ENCODE measurements at regions not wholly inside any gene's neighbourhood (a gene's known extent, or its start where the extent isn't known, plus 50 kb on each side); places are given as distances from the start of the nearest gene placed in this dataset.

DNA sequence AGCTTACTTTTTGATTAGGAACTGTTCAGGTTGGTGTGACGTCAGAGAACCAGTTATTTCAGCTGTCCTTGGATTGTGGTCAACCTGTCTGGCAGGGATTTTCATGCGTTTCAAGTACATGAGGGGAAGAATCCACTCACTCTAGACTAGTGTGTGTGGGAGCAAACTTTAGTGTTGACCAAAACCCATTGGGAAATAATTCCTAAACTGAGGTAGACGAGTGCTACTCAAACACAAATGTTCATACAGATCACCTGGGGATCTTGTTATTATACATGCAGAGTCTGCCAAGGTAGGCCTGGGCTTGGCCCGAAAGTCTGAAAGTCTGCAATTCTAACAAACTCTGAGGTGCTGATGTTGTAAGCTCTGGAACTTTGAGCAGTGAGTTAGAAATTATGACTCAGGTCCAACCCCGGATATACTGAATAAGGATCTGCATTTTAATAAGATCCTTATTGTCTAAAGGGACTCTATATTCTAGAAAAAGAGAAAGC is 111.1 kb upstream of the CREB5 start:
- Mint-ChIP-seq H3K27me3 (peaks cover 10% of the 10 kb centered on the region), H3K4me3 (no peak overlapping the region), H3K27ac (no peak overlapping the region), H3K9me3 (no peaks in the 10 kb centered on the region), H3K36me3 (ENCODE audit: low read depth) (no peaks in the 10 kb centered on the region), H3K4me1 (ENCODE audit: low read depth) (peaks cover 3% of the 10 kb centered on the region)
- DNase-seq: no peak

DNA sequence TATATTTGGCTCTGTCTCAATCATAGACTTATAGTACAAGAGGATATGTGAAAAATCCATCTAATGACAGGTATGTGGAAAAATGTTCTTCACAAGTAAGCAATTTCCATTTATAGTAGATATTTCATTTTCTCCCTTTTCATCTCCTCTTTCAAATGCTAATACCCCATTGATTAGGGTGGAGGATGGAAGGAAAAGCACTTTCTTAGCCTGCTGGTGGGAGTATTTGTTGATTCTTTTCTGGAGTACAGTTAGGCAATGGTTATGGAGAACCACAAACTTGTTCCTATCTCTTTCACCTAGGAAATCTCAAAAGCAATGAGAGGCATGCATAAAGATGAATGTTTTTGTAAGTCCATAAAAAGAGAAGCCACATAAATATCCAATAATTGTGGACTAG is 108.0 kb upstream of the CREB5 start:
- H3K27me3 Mint-ChIP-seq: peaks cover 20% of the 10 kb centered on the region

DNA sequence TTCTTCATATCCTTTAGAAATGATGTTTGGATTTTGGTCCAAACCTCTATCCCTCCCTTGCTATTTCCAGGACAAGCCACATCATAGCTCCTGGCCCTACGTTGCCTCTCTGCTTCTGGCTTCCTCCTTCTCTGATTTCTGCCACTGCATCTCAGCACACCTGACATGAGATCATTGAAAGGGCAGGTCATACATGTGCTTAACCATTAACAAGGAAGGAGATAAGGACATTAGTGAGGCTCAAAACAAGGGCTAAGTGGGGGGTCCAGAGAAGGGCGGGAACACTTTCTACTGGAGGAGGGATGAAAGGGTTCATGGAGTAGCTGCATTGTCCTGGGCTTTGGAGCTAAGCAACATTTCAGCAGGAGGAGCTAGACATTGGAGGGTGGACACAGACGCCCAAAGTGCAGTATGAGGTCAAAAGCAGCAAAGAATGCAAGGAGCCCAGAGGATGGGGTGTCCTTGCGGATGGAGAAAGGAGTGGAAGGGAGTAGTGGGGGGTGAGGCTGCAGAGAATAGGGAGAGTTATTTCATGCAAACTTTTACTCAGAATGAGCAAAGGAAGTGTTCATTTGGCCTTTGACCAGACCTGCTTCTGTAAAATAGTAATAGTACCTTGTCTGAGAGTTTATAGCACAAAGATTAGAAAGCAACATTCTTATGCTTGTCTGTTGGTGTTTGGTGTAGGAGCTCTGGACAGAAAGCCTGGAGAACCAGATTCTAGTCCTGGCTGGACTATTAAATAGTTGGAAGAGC is 102.4 kb upstream of the CREB5 start:
- Mint-ChIP-seq H3K9me3 (no peaks in the 10 kb centered on the region), H3K4me3 (no peak overlapping the region), H3K4me1 (ENCODE audit: low read depth) (no peaks in the 10 kb centered on the region), H3K27me3 (peaks cover 67% of the 10 kb centered on the region), H3K36me3 (ENCODE audit: low read depth) (no peaks in the 10 kb centered on the region), H3K27ac (no peak overlapping the region)
- DNase-seq: no peak

More for the DNA sequence above, 108.0 kb upstream of the CREB5 start:
- no peak for DNase-seq
- H3K4me3 Mint-ChIP-seq: no peak overlapping the region
- H3K27ac Mint-ChIP-seq: no peak overlapping the region
- H3K9me3 Mint-ChIP-seq: no peaks in the 10 kb centered on the region
- no peaks in the 10 kb centered on the region for H3K36me3 Mint-ChIP-seq (ENCODE audit: low read depth)
- no peaks in the 10 kb centered on the region for H3K4me1 Mint-ChIP-seq (ENCODE audit: low read depth)

DNA sequence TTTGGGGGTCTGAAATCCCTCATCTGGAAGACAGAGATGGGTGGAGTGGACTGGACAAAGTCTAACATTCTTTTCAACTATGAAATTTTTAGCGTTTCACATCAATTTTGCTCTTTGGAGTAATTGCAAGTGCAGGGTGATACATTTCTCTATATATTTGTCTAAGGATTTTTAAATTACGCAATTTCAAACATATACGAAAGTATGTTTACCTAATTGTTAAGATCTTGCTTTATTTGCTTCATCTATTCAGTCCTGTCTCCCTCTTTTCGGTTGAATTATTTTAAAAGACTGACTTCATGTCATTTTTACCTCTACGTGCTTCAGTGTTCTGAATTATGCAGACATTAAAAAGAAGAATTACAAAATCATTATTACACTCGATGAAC is 101.9 kb upstream of the CREB5 start:
- Mint-ChIP-seq H3K36me3 (ENCODE audit: low read depth) (no peaks in the 10 kb centered on the region), H3K4me3 (no peak overlapping the region), H3K9me3 (no peaks in the 10 kb centered on the region), H3K27me3 (peaks cover 73% of the 10 kb centered on the region), H3K4me1 (ENCODE audit: low read depth) (peaks cover under 1% of the 10 kb centered on the region), H3K27ac (no peak overlapping the region)
- DNase-seq: no peak

DNA sequence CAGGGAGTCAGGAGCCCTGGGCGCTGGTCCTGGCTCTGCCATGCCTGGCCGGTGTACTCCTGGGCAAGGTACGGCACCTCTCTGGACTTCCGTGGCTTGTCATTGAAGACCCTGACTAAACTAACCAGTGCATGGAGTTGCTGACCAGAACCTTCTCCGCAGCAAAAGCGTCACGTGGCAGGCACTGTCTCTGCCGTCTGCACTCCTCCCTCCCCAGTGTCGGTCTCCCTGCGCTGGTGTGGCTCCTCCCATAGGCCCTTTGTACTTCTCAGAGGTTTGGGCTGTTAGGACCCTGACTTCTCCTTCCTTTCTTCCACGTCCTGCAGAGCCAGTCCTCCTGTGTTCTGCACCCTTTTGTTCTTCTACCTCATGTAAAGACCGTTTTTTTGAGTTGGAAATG is 100.6 kb upstream of the CREB5 start:
- Mint-ChIP-seq H3K27me3 (peaks cover 78% of the 10 kb centered on the region), H3K4me1 (ENCODE audit: low read depth) (peaks cover 8% of the 10 kb centered on the region), H3K9me3 (no peaks in the 10 kb centered on the region), H3K36me3 (ENCODE audit: low read depth) (no peaks in the 10 kb centered on the region), H3K4me3 (no peak overlapping the region), H3K27ac (no peak overlapping the region)
- DNase-seq: no peak

DNA sequence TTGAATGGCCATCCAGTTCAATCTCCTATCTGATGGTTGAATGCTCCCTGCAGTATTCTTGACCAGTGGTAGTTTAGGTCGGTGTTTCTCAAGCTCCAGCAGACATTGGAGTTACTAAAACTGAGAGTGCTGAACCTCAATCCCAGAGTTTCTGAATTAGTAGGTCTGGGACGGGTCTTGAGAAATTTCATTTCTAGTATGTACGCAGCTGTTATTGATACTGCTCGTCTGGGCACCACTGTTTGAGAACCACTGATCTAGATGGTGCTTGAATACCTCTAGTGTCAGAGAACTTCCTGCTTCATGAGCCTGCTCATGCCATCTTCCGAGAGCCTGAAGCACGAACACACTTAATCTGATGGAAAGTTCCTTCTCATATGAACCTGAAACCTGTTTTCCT is 99.4 kb upstream of the CREB5 start:
- no peaks in the 10 kb centered on the region for H3K9me3 Mint-ChIP-seq
- peaks cover 78% of the 10 kb centered on the region for H3K27me3 Mint-ChIP-seq
- H3K36me3 Mint-ChIP-seq (ENCODE audit: low read depth): no peaks in the 10 kb centered on the region
- no peak overlapping the region for H3K4me3 Mint-ChIP-seq
- DNase-seq: no peak
- no peak overlapping the region for H3K27ac Mint-ChIP-seq
- H3K4me1 Mint-ChIP-seq (ENCODE audit: low read depth): peaks cover 11% of the 10 kb centered on the region

DNA sequence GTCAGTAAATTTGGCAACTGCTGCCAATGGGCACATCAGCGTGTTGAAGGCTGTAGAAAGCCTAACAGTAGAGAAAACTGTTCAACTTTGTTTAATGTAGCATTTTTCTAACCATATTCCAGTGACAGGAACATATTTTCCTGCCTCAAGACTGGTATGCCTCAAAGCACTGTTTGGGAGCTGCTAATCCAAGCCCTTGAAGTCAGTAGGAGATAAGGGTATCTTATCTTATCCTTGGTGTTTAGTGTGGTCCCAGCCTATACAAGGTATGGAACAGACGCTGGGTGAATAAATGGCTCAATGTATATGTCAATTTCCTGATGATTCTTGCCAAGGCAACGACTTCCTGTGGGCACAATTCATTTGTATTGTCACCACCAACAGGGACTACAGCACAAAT is 97.5 kb upstream of the CREB5 start:
- Mint-ChIP-seq H3K36me3 (ENCODE audit: low read depth) (no peaks in the 10 kb centered on the region), H3K4me3 (no peak overlapping the region), H3K27ac (no peak overlapping the region), H3K27me3 (peaks cover 76% of the 10 kb centered on the region), H3K4me1 (ENCODE audit: low read depth) (peaks cover 14% of the 10 kb centered on the region), H3K9me3 (no peaks in the 10 kb centered on the region)
- no peak for DNase-seq

DNA sequence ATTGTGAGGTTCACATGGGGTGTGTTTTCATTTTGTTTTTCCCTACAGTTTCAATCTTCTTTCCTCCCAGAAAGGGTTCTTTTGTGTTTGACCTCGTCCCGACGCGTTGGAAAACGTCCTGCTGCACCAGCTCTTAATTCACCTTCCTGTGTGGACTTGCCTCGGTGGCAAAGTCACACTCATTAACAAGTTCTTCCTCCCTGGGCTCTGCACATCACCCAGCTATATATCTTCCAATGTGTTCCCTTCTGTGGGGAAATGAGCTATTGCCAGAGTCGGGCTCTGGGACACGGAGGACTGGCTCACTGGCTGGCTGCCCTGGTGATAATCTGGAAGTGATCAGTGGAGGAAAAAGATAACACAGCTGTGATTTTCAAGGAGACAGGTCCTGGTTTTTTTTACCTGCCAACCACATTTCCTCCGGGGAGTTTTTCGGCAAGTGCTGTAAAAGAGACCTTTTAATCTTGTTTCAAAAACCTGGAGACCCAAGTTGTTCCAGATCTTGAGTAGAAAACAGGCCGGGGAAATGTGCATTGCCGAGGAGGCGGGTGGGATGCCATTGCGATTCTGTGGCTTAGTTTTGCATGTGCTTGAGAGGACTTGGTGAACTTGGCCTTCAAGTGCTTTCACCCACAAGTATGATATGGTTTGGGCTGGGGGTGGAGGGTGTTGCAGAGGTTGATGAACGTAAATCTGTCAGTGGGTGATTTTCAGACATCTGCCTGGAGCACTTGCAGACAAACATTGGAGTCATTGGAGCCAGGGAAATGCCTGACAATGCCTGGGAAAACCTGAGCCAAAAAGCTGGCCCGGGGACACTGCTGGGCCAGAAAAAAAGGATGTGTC is 96.5 kb upstream of the CREB5 start:
- no peaks in the 10 kb centered on the region for H3K9me3 Mint-ChIP-seq
- no peak for DNase-seq
- peaks cover 14% of the 10 kb centered on the region for H3K4me1 Mint-ChIP-seq (ENCODE audit: low read depth)
- peaks cover 67% of the 10 kb centered on the region for H3K27me3 Mint-ChIP-seq
- H3K27ac Mint-ChIP-seq: no peak overlapping the region
- H3K4me3 Mint-ChIP-seq: no peak overlapping the region
- no peaks in the 10 kb centered on the region for H3K36me3 Mint-ChIP-seq (ENCODE audit: low read depth)

DNA sequence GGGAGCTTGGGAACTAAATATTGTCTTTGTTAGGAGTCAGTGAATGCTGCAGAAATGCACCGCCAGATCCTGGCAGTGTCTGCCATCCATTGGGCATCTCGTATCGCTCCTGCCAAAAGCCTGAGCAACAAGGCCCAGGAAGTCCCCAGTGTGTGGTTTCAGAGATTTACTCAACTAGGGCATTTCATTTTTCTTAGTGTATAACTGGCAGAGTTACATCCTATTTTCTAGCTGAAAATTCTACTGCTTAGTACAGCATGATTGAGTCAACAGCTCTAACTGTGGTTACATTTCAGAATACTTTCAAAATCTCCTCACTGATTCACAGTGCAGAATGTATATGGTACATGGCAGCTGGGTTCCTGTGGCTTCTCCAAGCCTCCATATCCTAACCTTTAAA is 95.8 kb upstream of the CREB5 start:
- Mint-ChIP-seq H3K27ac (no peak overlapping the region), H3K4me3 (no peak overlapping the region), H3K9me3 (no peaks in the 10 kb centered on the region), H3K27me3 (peaks cover 63% of the 10 kb centered on the region), H3K36me3 (ENCODE audit: low read depth) (no peaks in the 10 kb centered on the region), H3K4me1 (ENCODE audit: low read depth) (peaks cover 14% of the 10 kb centered on the region)
- no peak for DNase-seq

DNA sequence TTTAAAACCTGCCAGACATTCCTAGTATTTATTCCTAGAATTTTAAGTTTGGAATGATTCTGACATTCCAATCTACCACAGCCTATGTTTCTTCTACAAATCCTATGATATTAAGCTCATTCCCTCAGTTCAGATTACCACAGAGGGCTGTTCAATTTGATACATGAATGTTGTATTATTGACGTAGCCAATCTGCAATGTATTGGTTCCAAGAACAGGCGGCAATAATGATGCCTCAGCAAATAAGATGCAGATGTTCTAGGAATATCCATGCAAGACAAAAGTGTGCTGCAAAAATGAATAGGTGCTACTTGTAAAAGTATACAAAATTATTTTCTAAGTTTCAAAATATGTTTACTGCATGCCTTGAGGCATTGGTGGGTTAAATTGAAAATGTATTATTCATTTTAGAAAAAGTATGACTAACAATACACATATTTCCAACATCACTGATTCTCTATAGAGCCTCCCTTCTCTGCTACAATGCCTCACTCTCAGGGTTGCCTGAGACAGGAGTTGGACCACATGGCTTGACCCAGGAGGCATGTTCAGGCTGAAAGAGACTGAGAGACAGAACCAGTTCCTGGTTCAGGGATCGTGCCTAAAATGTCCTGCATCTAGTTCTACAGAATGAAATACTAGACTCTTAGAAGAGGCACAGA is 94.1 kb upstream of the CREB5 start:
- DNase-seq: no peak
- Mint-ChIP-seq H3K4me3 (no peak overlapping the region), H3K9me3 (no peaks in the 10 kb centered on the region), H3K27ac (no peak overlapping the region), H3K36me3 (ENCODE audit: low read depth) (no peaks in the 10 kb centered on the region), H3K27me3 (peaks cover 45% of the 10 kb centered on the region), H3K4me1 (ENCODE audit: low read depth) (peaks cover 14% of the 10 kb centered on the region)

DNA sequence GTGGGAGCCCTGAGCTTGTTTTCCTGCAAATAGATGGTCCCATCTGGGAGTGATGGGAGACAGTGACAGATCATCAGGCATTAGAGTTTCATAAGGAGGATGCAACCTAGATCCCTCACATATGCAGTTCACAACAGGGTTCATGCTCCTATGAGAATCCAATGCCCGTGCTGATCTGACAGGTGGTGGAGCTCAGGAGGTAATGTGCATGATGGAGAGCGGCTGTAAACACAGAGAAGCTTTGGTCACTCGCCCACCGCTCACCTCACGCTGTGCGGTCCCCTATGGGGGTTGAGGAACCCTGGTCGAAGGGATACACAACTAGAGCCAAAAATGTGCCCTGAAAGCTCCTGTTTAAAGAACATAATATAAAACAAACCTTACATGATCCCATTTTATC is 88.5 kb upstream of the CREB5 start:
- Mint-ChIP-seq H3K4me3 (no peak overlapping the region), H3K27me3 (peaks cover 4% of the 10 kb centered on the region), H3K9me3 (no peaks in the 10 kb centered on the region), H3K36me3 (ENCODE audit: low read depth) (no peaks in the 10 kb centered on the region), H3K27ac (no peak overlapping the region), H3K4me1 (ENCODE audit: low read depth) (peaks cover 13% of the 10 kb centered on the region)
- DNase-seq: no peak

DNA sequence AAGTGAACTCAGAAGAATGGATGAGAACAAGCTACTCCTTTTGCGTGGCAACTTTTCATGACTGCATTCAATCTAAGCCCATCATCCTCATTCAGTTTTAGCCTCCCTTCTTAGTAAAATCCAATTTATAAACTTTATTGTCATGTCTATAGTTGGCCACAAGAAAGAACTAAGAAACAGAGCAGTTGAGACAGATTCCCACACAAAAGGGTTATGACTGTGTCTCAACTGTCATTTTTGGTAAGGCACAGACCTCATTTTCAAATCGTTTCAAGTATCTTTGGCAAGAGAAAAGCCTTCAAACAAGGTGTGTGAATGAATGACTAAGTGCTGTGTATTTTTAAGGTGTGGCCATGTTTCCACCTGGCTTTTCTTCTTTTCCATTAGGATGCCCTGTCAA is 84.2 kb upstream of the CREB5 start:
- Mint-ChIP-seq H3K27ac (peak overlapping the region; percentile 3), H3K4me3 (no peak overlapping the region)
- DNase-seq: no peak

DNA sequence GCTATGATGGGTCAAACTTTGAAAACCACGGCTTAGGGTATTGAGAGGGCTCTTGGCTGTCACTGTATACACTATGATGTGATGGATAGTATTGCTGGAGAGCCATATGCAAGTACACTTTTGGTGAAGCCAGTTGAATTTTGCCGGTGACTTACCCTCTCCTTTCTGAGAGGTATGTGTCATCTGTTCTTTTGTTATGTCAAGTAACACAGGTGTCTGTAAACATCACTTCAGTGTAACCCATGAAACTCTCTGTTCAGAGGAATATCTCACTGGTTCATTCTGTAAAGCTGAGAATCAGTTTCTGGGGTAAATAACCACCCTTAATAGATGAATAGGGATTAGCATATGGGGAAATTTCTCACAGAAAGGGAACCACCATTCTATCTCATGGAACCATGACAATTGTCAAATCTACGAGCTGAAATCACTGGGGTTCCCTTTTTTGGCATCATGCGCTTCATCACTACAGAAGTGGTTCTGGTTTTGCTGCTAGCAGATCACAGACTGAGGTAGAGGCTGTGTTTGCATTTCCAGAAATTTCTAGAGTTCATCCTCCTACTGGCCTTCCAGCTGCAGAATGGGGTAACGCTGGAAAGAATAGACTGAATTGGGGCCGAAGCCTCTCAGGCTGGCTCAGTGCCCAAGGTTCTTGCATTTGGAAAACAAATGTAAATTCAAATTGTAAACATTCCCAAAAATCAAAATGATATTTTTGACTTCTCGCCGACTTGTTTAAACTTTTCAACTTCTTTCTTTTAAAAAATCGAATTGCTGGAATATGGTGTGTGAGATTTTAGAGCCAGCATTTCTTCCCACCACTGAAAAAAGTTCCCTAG is 83.3 kb upstream of the CREB5 start:
- H3K9me3 Mint-ChIP-seq: peaks cover 6% of the 10 kb centered on the region
- H3K27me3 Mint-ChIP-seq: peaks cover 4% of the 10 kb centered on the region
- no peaks in the 10 kb centered on the region for H3K36me3 Mint-ChIP-seq (ENCODE audit: low read depth)
- DNase-seq: no peak
- H3K4me1 Mint-ChIP-seq (ENCODE audit: low read depth): peaks cover 39% of the 10 kb centered on the region
- no peak overlapping the region for H3K27ac Mint-ChIP-seq
- H3K4me3 Mint-ChIP-seq: no peak overlapping the region

More for the DNA sequence above, 84.2 kb upstream of the CREB5 start:
- Mint-ChIP-seq H3K27me3 (peaks cover 4% of the 10 kb centered on the region), H3K9me3 (no peaks in the 10 kb centered on the region), H3K36me3 (ENCODE audit: low read depth) (no peaks in the 10 kb centered on the region), H3K4me1 (ENCODE audit: low read depth) (peaks cover 39% of the 10 kb centered on the region)
